ENCODE measurements at regions not wholly inside any gene's neighbourhood (a gene's known extent, or its start where the extent isn't known, plus 50 kb on each side); places are given as distances from the start of the nearest gene placed in this dataset.
"Not testable (repeated sequence)": the region's sequence is repeated elsewhere in the genome, so short reads cannot be mapped to it uniquely, and the experiment has no call there.

DNA sequence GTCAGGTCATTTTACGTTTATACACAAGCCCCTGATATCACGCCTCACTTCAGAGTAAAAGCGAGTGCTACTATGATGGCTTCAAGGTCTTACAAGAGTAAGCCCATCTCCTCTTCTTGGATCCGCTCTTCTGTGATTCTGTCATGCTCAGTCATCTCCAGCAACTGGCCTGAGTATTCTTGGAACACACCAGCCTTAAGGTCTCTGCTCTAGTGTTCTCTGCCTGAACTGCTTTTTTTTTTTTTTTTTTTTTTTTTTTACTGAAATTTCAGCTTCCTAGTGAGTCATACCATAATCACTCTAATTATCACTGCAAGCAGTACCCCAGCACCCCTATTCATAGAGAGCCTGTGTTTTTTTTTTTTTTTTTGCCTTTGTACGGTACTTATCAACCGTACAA lies 1228.9 kb downstream of the CNTNAP5 start:
- no peak overlapping the region for H3K4me3 ChIP-seq (ENCODE audit: low read length)
- TF ChIP-seq, protein P1, sequence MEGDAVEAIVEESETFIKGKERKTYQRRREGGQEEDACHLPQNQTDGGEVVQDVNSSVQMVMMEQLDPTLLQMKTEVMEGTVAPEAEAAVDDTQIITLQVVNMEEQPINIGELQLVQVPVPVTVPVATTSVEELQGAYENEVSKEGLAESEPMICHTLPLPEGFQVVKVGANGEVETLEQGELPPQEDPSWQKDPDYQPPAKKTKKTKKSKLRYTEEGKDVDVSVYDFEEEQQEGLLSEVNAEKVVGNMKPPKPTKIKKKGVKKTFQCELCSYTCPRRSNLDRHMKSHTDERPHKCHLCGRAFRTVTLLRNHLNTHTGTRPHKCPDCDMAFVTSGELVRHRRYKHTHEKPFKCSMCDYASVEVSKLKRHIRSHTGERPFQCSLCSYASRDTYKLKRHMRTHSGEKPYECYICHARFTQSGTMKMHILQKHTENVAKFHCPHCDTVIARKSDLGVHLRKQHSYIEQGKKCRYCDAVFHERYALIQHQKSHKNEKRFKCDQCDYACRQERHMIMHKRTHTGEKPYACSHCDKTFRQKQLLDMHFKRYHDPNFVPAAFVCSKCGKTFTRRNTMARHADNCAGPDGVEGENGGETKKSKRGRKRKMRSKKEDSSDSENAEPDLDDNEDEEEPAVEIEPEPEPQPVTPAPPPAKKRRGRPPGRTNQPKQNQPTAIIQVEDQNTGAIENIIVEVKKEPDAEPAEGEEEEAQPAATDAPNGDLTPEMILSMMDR (IDR thresholded peaks at IDR 0.05; ENCODE audit: low read depth, low read length) = no peak
- no peak for TF ChIP-seq EZH2phosphoT487 (IDR thresholded peaks at IDR 0.05; ENCODE audit: low read depth)
- no peaks in the 10 kb centered on the region for H4K20me1 ChIP-seq (ENCODE audit: insufficient read depth, low read length)
- H3K79me2 ChIP-seq (ENCODE audit: low read length) = no peaks in the 10 kb centered on the region
- H3K4me1 ChIP-seq (ENCODE audit: low read length) = no peaks in the 10 kb centered on the region
- no peak overlapping the region for H2AFZ ChIP-seq (ENCODE audit: low read depth, low read length)
- H3K27ac ChIP-seq (ENCODE audit: low read length) = no peak overlapping the region
- H3K9ac ChIP-seq (ENCODE audit: low read length) = no peak overlapping the region
- H3K36me3 ChIP-seq (replicated peaks; ENCODE audit: low read depth, low read length) = no peaks in the 10 kb centered on the region
- H3K4me2 ChIP-seq (ENCODE audit: low read length) = no peak overlapping the region
- no peaks in the 10 kb centered on the region for H3K9me3 ChIP-seq (ENCODE audit: insufficient read depth, low read length)
- no peaks in the 10 kb centered on the region for H3K27me3 ChIP-seq (ENCODE audit: low read depth, low read length)

DNA sequence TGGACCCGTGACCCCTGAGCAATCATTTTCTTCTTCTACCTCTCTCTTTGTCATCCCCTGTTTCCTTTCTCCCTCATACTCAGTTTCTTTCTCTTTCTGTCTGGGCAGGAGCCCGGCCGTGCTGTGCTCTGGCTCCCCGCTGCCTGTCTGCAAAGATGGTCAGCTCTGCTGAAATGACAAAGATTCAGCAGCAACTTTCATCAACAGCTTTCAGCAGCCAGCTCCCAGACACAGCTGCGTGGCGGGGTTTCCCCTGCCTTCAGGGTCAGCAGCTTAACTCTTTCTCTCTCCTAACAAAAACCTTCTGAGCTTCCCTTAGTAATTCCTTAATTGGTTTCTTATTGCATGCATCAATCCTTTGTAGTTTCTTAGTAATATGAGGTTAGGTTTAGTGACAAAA lies 1234.4 kb downstream of the CNTNAP5 start:
- TF ChIP-seq EZH2phosphoT487 (IDR thresholded peaks at IDR 0.05; ENCODE audit: low read depth) = no peak
- TF ChIP-seq, protein P1 (IDR thresholded peaks at IDR 0.05; ENCODE audit: low read depth, low read length) = no peak
- H3K9ac ChIP-seq (ENCODE audit: low read length) = no peak overlapping the region
- no peaks in the 10 kb centered on the region for H3K36me3 ChIP-seq (replicated peaks; ENCODE audit: low read depth, low read length)
- H3K4me3 ChIP-seq (ENCODE audit: low read length) = no peak overlapping the region
- H3K79me2 ChIP-seq (ENCODE audit: low read length) = no peaks in the 10 kb centered on the region
- no peak overlapping the region for H3K4me2 ChIP-seq (ENCODE audit: low read length)
- no peaks in the 10 kb centered on the region for H3K27me3 ChIP-seq (ENCODE audit: low read depth, low read length)
- H3K4me1 ChIP-seq (ENCODE audit: low read length) = no peaks in the 10 kb centered on the region
- H3K27ac ChIP-seq (ENCODE audit: low read length) = no peak overlapping the region
- no peaks in the 10 kb centered on the region for H3K9me3 ChIP-seq (ENCODE audit: insufficient read depth, low read length)
- H2AFZ ChIP-seq (ENCODE audit: low read depth, low read length) = no peak overlapping the region
- H4K20me1 ChIP-seq (ENCODE audit: insufficient read depth, low read length) = no peaks in the 10 kb centered on the region

DNA sequence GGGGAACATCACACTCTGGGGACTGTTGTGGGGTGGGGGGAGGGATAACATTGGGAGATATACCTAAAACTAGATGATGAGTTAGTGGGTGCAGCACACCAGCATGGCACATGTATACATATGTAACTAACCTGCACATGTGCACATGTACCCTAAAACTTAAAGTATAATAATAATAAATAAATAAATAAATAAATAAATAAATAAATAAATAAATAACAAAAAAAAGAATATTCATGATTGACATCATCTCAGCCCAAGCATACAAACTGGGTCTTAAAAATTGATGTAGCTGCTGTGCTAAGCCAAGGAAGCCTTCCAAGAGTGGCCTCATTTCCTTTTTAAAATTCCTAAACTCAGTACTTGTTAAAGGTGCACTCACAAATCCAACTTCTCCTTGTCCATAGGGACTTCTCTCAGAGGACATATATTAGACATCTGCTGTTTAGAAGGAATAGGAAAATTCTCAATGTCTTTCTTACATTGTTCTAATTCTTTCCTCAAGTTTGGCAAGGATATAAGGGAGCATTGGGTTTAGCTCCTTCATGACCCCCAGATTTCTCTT lies 1235.4 kb downstream of the CNTNAP5 start:
- H3K4me2 ChIP-seq (ENCODE audit: low read length); H3K79me2 ChIP-seq (ENCODE audit: low read length); H3K4me3 ChIP-seq (ENCODE audit: low read length); H3K4me1 ChIP-seq (ENCODE audit: low read length); H2AFZ ChIP-seq (ENCODE audit: low read depth, low read length); H3K27me3 ChIP-seq (ENCODE audit: low read depth, low read length); H4K20me1 ChIP-seq (ENCODE audit: insufficient read depth, low read length); H3K9me3 ChIP-seq (ENCODE audit: insufficient read depth, low read length); H3K9ac ChIP-seq (ENCODE audit: low read length); H3K36me3 ChIP-seq (replicated peaks; ENCODE audit: low read depth, low read length); H3K27ac ChIP-seq (ENCODE audit: low read length): not testable (repeated sequence)

DNA sequence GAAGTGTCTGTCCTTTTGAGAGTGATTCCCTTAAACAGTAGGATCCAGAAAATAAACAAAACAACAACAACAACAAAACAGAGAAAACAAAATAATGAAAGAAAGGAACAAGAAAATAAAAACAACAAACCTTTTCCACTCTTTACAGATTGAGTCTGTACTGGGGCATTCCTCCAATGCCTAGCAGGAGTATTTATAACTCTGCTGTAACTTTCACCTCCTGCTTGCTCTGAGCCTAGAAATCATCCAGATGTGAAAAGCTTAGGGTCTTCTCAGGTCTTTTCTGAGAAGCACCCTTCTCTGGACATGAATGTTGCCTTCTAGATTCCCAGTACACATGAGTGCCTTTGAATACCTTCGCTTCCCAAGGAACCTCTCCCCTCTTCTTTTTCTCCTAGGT lies 1239.4 kb downstream of the CNTNAP5 start:
- Histone ChIP-seq H3K4me3 (ENCODE audit: low read length) (no peak overlapping the region), H4K20me1 (ENCODE audit: insufficient read depth, low read length) (no peaks in the 10 kb centered on the region), H3K36me3 (replicated peaks; ENCODE audit: low read depth, low read length) (no peaks in the 10 kb centered on the region), H2AFZ (ENCODE audit: low read depth, low read length) (no peak overlapping the region), H3K9ac (ENCODE audit: low read length) (no peak overlapping the region), H3K4me1 (ENCODE audit: low read length) (no peaks in the 10 kb centered on the region), H3K27me3 (ENCODE audit: low read depth, low read length) (no peaks in the 10 kb centered on the region), H3K4me2 (ENCODE audit: low read length) (no peak overlapping the region), H3K9me3 (ENCODE audit: insufficient read depth, low read length) (no peaks in the 10 kb centered on the region), H3K79me2 (ENCODE audit: low read length) (no peaks in the 10 kb centered on the region), H3K27ac (ENCODE audit: low read length) (no peak overlapping the region)
- TF ChIP-seq, protein P1 (IDR thresholded peaks at IDR 0.05; ENCODE audit: low read depth, low read length) = no peak
- TF ChIP-seq EZH2phosphoT487 (IDR thresholded peaks at IDR 0.05; ENCODE audit: low read depth) = no peak

DNA sequence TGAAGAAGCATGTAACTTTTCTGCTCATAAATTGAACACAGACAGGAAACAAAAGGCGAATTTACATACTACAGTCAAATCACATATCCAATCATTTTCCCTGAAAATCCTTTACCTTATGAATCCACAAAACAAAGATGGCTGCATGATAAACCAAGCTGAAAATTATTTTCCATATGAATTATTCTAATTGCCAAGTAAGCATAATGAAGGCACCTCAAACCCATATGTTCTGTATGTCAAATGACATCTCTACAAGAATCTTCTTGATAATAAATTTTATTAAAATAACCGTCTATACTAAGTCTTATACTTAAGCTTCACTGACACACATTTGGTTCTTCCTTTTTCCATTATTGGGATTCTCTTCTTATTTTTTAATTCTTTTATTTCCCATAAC lies 1242.6 kb downstream of the CNTNAP5 start:
- no peak overlapping the region for H2AFZ ChIP-seq (ENCODE audit: low read depth, low read length)
- TF ChIP-seq, protein P1 (IDR thresholded peaks at IDR 0.05; ENCODE audit: low read depth, low read length) = no peak
- TF ChIP-seq EZH2phosphoT487 (IDR thresholded peaks at IDR 0.05; ENCODE audit: low read depth) = no peak
- no peak overlapping the region for H3K27ac ChIP-seq (ENCODE audit: low read length)
- H3K4me3 ChIP-seq (ENCODE audit: low read length) = no peak overlapping the region
- H4K20me1 ChIP-seq (ENCODE audit: insufficient read depth, low read length) = no peaks in the 10 kb centered on the region
- no peak overlapping the region for H3K9ac ChIP-seq (ENCODE audit: low read length)
- H3K4me2 ChIP-seq (ENCODE audit: low read length) = no peak overlapping the region
- no peaks in the 10 kb centered on the region for H3K4me1 ChIP-seq (ENCODE audit: low read length)
- no peaks in the 10 kb centered on the region for H3K27me3 ChIP-seq (ENCODE audit: low read depth, low read length)
- no peaks in the 10 kb centered on the region for H3K79me2 ChIP-seq (ENCODE audit: low read length)
- no peaks in the 10 kb centered on the region for H3K9me3 ChIP-seq (ENCODE audit: insufficient read depth, low read length)
- no peaks in the 10 kb centered on the region for H3K36me3 ChIP-seq (replicated peaks; ENCODE audit: low read depth, low read length)
